ENCODE measurements at regions not wholly inside any gene's neighbourhood (a gene's known extent, or its start where the extent isn't known, plus 50 kb on each side); places are given as distances from the start of the nearest gene placed in this dataset.
A peak's percentile ranks its signal among the peaks of the same experiment; 100 is the strongest.

GRCh38 chr9:93861736-93862358, 93.3 kb downstream of the BARX1 start:
- no peak overlapping the region for H3K27ac Mint-ChIP-seq (ENCODE audit: unreplicated experiment)
- H3K4me3 Mint-ChIP-seq (ENCODE audit: unreplicated experiment), result no peak overlapping the region
- no peak for DNase-seq (ENCODE audit: extremely low spot score, unreplicated experiment)
- no peak for TF ChIP-seq CTCF (IDR thresholded peaks at IDR 0.05)
- H3K27me3 Mint-ChIP-seq (ENCODE audit: unreplicated experiment), result peaks cover 12% of the 10 kb centered on the region
- H3K9me3 Mint-ChIP-seq (ENCODE audit: unreplicated experiment), result no peaks in the 10 kb centered on the region
- no peaks in the 10 kb centered on the region for H3K36me3 Mint-ChIP-seq (ENCODE audit: unreplicated experiment)
- H3K4me1 Mint-ChIP-seq (ENCODE audit: unreplicated experiment), result no peaks in the 10 kb centered on the region

DNA sequence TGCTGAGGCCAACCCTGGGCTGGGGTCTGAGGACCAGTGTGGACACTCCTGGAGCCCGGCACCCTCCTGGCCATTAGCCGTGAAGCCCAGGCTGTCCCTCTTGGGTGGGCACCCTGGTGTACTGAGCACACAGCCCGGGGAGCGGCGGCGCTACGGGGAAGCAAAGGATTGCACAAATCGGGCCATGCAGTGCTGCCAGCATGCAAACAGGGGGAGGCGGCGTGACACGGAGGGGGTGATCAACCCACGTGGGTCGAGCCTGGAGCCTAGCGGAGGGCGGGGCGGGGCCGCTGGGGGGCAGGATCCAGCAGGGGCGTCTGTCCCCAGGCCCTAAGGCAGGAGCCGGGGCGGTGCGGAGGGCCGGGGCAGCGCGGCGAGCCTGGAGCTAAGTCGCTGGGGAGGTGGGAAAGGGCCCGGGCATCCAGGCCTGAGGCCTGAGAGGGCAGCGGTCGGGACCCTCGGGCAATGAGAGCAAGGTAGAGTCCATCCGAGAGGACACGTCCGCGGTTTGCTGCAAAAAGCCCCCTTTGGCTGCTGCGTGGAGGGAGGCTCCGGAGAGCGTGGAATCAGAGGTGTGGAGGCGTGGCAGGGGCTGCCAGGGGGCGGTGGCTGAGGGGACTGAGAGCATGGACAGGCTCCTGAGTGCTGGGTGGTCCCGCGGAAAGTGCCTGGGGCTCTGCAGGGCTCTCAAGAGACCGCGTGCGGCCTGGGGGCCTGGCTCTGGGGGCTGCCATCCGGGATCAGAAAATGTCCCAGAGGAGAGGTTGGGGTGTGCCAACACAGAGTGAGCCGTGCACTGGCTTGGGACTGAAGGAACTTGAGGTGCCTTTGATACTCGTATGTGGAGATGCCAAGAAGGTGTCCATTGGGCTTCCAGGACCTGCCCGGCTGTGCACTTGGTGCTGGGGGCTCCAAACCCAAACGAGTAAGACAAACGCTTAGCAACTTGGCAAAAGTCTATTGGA, 94.2 kb downstream of the BARX1 start:
- Mint-ChIP-seq H3K27ac (ENCODE audit: unreplicated experiment) (no peak overlapping the region), H3K4me3 (ENCODE audit: unreplicated experiment) (no peak overlapping the region), H3K4me1 (ENCODE audit: unreplicated experiment) (no peaks in the 10 kb centered on the region)

DNA sequence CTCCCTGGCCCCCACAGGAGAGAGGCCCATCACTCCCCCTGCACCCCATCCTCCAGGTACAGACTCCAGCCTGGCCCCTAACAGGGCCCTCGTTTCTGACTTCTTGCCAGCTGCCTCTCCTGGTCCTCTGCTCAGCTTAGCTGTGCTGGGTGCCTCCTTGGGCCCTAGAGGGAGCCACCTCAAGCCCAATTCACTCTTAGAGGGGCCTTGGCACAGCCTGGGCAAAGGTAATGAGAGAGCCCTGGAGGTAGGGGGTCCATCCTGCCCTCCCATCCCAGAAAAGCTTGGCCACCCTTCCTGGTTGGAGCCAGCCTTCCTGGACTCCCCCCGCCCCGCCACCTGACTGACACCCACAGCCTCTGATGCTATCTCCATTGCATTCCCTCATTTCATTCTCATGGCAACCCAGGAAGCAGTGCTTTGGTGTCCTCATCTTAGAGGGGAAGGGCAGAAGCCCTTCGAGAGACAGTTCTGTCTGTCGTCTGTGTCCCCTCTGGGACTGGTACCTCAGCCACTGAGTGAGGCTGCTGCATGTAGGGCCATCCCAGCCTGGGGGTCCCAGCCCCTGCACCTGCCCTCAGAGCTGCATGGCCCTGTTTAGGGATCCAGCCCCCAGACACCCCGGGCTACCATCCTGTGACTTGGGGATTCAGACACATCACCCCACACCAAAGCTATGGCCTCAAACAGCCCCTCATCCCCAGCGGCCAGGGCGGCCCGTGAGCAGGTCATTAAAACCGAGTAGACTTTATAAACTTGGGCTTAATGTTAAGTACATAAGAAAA, 95.5 kb downstream of the BARX1 start:
- Mint-ChIP-seq H3K9me3 (ENCODE audit: unreplicated experiment) (no peaks in the 10 kb centered on the region), H3K4me1 (ENCODE audit: unreplicated experiment) (no peaks in the 10 kb centered on the region), H3K27ac (ENCODE audit: unreplicated experiment) (no peak overlapping the region), H3K4me3 (ENCODE audit: unreplicated experiment) (no peak overlapping the region), H3K36me3 (ENCODE audit: unreplicated experiment) (no peaks in the 10 kb centered on the region), H3K27me3 (ENCODE audit: unreplicated experiment) (peaks cover 30% of the 10 kb centered on the region)
- no peak for DNase-seq (ENCODE audit: extremely low spot score, unreplicated experiment)
- TF ChIP-seq CTCF (IDR thresholded peaks at IDR 0.05), result no peak

More for the DNA sequence above, 94.2 kb downstream of the BARX1 start:
- DNase-seq (ENCODE audit: extremely low spot score, unreplicated experiment), result peak; percentile 83
- no peaks in the 10 kb centered on the region for H3K36me3 Mint-ChIP-seq (ENCODE audit: unreplicated experiment)
- H3K9me3 Mint-ChIP-seq (ENCODE audit: unreplicated experiment), result no peaks in the 10 kb centered on the region
- H3K27me3 Mint-ChIP-seq (ENCODE audit: unreplicated experiment), result peaks cover 18% of the 10 kb centered on the region
- no peak for TF ChIP-seq CTCF (IDR thresholded peaks at IDR 0.05)

- Mint-ChIP-seq H3K36me3 (ENCODE audit: unreplicated experiment) (no peaks in the 10 kb centered on the region), H3K4me3 (ENCODE audit: unreplicated experiment) (no peak overlapping the region), H3K27me3 (ENCODE audit: unreplicated experiment) (peaks cover 30% of the 10 kb centered on the region), H3K27ac (ENCODE audit: unreplicated experiment) (no peak overlapping the region), H3K4me1 (ENCODE audit: unreplicated experiment) (no peaks in the 10 kb centered on the region), H3K9me3 (ENCODE audit: unreplicated experiment) (no peaks in the 10 kb centered on the region)
- DNase-seq (ENCODE audit: extremely low spot score, unreplicated experiment), result no peak
- TF ChIP-seq CTCF (IDR thresholded peaks at IDR 0.05), result no peak
Observed at GRCh38 chr9:93857528-93857927, 97.6 kb downstream of the BARX1 start.

All from osteocyte (in vitro differentiated cells).